PFSK-1 (cell line): ENCODE measurements at regions not wholly inside any gene's neighbourhood (a gene's known extent, or its start where the extent isn't known, plus 50 kb on each side); places are given as distances from the start of the nearest gene placed in this dataset.

Source experiments
- FOXP2 ChIP-seq: optimal IDR thresholded peaks from 2 replicates; pipeline ENCODE3; 2011; ENCODE audit warnings: borderline replicate concordance, control low read depth, inconsistent platforms; ENCODE audit not compliant: insufficient read depth; ENCODE audit errors: extremely low read length, extremely low read depth
- POLR2AphosphoS5 ChIP-seq: IDR thresholded peaks from 2 replicates; pipeline ENCODE4 v1.6.1; 2012; ENCODE audit warnings: low read depth, mild to moderate bottlenecking, control low read depth, low read length, moderate library complexity
- REST ChIP-seq, 2 experiments: IDR thresholded peaks; 2 replicates each; pipeline versions ENCODE4 v1.6.1 to v1.8.0; 2011 to 2012; ENCODE audit warnings: low read depth in 2 of 2, low read length in 2 of 2, control low read depth in 1 of 2, inconsistent platforms in 1 of 2, mild to moderate bottlenecking in 1 of 2, moderate library complexity in 1 of 2; ENCODE audit not compliant: insufficient read depth in 1 of 2
- SIN3A ChIP-seq: IDR thresholded peaks from 2 replicates; pipeline ENCODE4 v1.6.1; 2012; ENCODE audit warnings: mild to moderate bottlenecking, low read length, moderate library complexity, borderline replicate concordance; ENCODE audit not compliant: insufficient read depth
- TAF1 ChIP-seq: IDR thresholded peaks from 2 replicates; pipeline ENCODE4 v1.6.1; 2012; ENCODE audit warnings: low read length, control low read depth, borderline replicate concordance; ENCODE audit not compliant: insufficient read depth

GRCh38 chr3:181847276-181847675, 135.6 kb downstream of the SOX2 start:
- no peak for TF ChIP-seq REST (IDR thresholded peaks at IDR 0.05; ENCODE audit: insufficient read depth in 1 of 2, low read depth in 2 of 2, low read length in 2 of 2)
- no peak for TF ChIP-seq TAF1
- TF ChIP-seq POLR2AphosphoS5 = no peak
- TF ChIP-seq FOXP2 = no peak
- TF ChIP-seq SIN3A = no peak
